ENCODE measurements at regions not wholly inside any gene's neighbourhood (a gene's known extent, or its start where the extent isn't known, plus 50 kb on each side); places are given as distances from the start of the nearest gene placed in this dataset.

DNA sequence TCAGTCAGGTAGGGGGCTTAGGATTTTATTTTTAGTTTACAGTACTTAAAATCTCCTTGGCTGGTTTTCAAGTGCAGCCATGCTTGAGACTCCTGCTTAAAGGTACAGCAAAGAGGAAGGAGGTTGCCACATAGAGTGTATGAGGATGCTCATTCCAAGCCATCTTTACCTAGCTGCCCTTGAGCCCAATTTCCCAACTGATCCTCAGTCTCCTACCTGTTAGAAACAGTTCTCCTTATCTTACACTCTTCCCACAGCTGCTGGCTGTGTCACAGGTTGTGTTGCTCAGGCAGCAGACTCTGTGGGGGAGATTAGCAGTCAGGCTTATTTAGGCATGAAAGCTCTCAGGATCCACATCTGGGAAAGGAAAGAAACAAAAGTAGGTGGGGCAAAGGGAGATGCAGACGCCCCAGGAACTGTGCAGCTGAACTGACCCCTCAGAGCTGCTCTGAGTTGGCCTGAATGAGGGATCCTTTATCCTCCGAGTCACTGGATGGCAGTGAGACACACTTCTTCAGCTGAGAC is 95.1 kb downstream of the NMUR2 start:
- TF ChIP-seq, protein P1, sequence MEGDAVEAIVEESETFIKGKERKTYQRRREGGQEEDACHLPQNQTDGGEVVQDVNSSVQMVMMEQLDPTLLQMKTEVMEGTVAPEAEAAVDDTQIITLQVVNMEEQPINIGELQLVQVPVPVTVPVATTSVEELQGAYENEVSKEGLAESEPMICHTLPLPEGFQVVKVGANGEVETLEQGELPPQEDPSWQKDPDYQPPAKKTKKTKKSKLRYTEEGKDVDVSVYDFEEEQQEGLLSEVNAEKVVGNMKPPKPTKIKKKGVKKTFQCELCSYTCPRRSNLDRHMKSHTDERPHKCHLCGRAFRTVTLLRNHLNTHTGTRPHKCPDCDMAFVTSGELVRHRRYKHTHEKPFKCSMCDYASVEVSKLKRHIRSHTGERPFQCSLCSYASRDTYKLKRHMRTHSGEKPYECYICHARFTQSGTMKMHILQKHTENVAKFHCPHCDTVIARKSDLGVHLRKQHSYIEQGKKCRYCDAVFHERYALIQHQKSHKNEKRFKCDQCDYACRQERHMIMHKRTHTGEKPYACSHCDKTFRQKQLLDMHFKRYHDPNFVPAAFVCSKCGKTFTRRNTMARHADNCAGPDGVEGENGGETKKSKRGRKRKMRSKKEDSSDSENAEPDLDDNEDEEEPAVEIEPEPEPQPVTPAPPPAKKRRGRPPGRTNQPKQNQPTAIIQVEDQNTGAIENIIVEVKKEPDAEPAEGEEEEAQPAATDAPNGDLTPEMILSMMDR (IDR thresholded peaks at IDR 0.05; ENCODE audit: low read depth, low read length, missing input control): no peak
- TF ChIP-seq FOXA1 (IDR thresholded peaks at IDR 0.05): no peak
- TF ChIP-seq, protein P2, sequence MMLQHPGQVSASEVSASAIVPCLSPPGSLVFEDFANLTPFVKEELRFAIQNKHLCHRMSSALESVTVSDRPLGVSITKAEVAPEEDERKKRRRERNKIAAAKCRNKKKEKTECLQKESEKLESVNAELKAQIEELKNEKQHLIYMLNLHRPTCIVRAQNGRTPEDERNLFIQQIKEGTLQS (IDR thresholded peaks at IDR 0.05): no peak
- TF ChIP-seq, protein P3, sequence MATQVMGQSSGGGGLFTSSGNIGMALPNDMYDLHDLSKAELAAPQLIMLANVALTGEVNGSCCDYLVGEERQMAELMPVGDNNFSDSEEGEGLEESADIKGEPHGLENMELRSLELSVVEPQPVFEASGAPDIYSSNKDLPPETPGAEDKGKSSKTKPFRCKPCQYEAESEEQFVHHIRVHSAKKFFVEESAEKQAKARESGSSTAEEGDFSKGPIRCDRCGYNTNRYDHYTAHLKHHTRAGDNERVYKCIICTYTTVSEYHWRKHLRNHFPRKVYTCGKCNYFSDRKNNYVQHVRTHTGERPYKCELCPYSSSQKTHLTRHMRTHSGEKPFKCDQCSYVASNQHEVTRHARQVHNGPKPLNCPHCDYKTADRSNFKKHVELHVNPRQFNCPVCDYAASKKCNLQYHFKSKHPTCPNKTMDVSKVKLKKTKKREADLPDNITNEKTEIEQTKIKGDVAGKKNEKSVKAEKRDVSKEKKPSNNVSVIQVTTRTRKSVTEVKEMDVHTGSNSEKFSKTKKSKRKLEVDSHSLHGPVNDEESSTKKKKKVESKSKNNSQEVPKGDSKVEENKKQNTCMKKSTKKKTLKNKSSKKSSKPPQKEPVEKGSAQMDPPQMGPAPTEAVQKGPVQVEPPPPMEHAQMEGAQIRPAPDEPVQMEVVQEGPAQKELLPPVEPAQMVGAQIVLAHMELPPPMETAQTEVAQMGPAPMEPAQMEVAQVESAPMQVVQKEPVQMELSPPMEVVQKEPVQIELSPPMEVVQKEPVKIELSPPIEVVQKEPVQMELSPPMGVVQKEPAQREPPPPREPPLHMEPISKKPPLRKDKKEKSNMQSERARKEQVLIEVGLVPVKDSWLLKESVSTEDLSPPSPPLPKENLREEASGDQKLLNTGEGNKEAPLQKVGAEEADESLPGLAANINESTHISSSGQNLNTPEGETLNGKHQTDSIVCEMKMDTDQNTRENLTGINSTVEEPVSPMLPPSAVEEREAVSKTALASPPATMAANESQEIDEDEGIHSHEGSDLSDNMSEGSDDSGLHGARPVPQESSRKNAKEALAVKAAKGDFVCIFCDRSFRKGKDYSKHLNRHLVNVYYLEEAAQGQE (IDR thresholded peaks at IDR 0.05): no peak
- no peak for TF ChIP-seq JUND (IDR thresholded peaks at IDR 0.05)

All from liver (tissue), 3 donors.